ENCODE measurements at regions not wholly inside any gene's neighbourhood (a gene's known extent, or its start where the extent isn't known, plus 50 kb on each side); places are given as distances from the start of the nearest gene placed in this dataset.
"Not testable (repeated sequence)": the region's sequence is repeated elsewhere in the genome, so short reads cannot be mapped to it uniquely, and the experiment has no call there.

DNA sequence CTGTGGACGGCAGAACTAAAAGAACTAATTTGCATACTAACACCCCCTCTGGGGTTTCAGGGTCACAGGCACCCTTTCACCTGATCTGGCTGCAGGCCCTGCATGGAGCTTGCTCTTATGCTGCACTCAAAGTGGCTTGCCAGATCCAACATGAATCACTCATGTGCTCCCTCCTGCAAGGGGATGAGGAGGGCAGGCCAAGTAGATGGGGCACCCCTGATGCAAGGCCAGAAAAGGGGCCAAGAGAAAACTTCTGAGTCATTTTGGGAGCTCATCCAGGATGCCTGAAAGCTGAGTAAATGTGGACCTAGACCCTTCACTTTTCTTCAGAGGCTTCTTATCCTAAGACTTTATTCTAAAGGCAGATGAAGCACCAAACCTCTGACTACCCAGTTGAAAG, 558.5 kb upstream of the PTGER4 start:
- no peak for DNase-seq

DNA sequence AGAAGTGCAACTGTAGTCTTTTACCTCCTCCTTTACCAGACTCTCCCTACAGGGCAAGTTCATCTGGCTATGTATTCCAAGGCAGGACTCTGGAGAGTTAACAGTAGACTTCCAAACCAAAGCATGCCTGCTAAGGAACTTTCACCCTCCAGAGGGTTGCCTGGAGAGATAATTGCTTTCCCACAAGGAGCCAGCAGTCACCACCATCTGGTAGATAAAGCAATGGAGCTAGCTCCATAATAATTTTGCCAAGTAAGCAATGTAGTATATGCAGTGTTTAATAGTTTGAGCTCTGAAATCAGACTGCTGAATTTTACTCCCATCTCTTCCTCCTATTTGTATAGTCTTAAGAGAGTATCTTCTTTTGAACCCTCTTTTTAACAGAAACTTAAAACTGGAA, 566.8 kb upstream of the PTGER4 start:
- DNase-seq = peak; percentile 16

DNA sequence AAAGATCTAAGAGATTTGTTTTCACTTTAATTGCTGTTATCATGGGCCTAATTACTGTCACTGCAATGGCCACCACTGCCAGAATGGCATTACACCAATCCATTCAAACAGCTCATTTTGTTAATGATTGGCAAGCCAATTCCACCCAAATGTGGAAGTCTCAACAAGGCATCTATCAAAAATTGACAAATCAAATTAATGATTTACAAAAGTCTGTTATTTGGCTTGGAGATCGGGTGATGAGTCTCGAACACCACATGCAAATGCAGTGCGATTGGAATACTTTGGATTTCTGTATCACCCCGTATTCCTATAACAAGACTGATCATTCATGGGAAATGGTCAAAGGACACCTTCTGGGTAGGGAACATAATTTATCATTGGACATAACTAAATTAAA, 568.7 kb upstream of the PTGER4 start:
- DNase-seq = not testable (repeated sequence)

DNA sequence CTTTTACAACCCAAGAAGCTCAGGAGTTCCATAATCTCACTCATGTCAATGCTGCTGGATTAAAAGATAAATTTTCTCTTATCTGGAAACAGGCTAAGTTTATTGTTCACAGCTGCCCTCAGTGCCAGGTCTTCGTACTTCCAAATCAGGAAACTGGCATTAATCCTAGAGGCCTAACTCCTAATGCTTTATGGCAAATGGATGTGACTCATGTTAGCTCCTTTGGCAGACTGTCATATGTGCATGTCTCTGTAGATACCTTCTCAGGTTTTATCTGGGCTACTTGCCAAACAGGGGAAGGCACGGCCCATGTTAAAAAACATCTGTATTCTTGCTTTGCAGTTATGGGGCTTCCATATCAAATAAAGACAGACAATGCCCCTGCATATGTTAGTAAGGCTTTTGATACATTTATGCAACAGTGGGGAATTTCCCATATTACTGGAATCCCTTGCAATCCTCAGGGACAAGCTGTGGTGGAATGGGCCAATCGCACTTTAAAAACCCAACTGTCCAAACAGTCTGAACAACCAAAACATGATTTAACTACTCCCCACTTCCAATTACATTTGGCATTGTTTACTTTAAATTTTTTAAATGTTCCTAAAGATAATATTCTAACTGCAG, 570.8 kb upstream of the PTGER4 start:
- DNase-seq = peak; percentile 58

DNA sequence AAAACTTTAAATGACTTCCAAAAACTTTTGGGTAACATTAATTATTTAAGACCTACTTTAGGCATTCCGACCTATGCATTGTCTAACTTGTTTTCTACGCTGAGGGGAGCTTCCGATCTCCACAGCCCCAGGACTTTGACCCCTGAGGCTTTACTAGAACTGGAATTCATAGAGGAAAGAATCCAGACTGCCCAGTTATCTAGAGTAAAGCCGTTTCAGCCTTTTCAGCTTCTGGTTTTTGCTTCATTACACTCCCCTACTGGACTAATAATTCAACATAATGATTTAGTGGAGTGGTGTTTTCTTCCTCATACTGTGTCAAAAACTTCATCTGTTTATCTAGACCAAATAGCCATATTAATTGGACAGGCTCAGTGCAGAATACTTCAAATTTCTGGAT, 571.9 kb upstream of the PTGER4 start:
- not testable (repeated sequence) for DNase-seq

DNA sequence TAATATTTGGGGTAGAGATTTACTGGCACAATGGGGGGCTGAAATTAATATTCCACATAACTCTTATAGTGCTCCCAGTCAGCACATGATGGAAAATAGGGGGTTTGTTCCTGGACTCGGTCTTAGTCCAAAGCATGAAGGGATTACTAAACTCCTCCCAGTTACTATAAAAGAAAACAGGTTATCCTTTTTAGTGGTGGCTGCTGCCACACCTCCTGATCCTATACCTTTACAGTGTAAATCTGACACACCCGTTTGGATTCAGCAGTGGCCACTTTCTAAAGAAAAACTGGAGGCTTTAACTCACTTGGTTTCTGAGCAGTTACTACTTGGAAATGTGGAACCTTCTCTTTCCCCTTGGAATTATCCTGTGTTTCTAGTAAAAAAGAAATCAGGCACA, 572.9 kb upstream of the PTGER4 start:
- no peak for DNase-seq

DNA sequence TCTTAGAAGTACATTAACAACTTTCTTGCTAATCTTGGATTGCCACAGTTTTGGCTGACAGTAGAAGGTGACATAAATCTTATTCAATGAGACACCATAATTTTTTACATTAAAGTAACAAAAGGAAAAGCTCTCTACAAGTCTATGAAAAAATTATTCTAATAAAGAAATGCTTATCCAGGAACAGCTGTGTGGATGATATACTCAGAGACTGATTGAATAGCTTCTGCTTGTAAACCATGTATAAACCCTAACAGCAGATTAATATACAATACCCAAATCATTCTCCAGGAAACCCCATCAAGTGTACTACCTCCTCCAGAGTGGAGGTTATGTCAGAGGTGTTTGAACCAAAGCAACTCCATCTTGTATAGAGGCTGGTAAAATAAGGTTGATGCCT, 581.4 kb upstream of the PTGER4 start:
- DNase-seq = no peak

DNA sequence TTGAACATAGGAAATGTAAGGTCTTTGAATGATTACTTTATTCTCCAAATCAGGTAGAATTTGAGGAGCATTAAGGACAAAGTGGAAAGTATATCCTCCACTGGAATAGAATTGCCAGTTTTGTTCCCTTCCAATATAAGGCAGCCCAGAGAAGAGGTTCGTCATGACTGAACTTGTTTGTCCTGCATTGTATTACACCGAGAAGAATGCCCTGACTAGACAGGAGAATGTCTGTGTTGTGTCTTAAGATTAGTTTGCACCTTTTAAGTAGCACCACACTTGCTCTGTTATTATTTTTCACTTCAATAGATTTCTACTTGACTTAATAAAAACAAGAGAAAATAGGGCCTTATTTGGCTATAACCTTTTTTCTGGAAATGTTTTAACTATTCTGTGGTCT, 586.2 kb upstream of the PTGER4 start:
- no peak for DNase-seq

DNA sequence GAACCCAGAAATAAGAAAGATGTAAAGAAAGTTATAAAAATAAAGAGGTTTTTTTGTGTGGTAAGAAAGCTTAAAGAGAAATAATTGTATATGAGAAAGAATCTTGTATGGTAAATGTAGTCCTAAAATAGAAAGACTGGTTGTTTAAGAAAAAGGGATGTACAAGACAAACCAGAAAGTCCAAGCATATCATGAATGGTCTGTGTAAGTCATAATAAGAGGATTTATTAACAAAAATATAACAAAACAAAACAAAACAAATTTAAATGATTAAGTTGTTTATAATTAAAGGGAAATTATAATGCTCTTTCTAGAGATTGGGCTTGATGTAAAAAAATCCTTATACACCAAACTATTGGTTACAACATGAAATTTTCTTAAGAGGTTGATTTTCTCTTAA, 590.4 kb upstream of the PTGER4 start:
- DNase-seq = no peak

DNA sequence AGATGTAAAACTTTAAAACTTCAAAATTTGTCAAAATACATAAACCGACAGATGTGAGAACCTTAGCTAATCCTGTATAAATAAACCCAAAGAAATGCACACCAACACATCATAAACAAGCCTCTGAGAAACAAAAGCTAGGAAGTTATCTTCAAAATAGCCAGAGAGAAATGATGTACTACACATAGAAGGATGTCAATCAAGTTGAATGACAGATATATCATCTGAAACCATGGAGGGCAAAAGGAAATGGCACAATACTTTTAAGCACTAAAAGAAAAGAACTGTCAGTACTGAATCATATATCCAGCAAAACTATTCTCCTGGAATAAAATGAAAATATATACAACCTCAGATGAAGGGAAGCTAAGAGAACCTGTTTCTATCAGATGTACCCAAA, 595.1 kb upstream of the PTGER4 start:
- no peak for DNase-seq

DNA sequence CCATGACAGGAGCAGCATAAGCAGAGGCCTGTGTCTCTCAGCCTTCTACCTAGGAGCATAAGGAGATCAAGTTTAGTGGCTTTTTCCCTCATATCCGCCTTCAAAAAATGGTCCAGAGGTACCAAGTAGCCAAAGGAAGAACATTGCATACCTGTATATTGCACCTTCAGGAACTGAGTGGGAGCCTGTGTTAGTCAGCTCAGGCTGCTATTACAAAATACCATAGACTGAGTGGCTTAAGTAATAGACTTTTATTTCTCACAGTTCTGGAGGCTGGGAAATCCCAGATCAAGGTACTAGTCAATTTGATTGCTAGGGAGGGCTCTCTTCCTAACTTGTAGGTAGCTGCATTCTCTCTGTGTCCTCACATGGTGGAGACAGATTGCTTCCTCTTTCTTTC, 597.4 kb upstream of the PTGER4 start:
- DNase-seq = peak; percentile 19

DNA sequence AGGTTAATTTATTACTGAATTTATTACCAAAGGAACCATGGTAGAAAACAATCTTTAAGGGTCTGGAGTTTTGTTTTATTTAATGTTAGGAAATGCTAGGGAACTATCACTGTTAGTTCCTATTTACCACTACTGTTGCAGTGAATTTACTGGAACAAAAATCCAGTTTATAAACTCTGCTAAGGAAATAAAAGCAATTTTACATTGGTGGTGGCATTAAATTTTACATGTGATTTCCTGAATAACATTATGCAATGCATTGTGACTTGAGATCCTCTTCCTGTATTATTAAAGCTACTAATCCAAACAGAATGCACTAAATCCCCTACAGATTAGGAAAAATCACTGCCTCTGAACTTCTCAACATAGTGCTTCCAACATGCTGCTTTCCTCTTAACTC, 599.5 kb upstream of the PTGER4 start:
- DNase-seq = no peak

DNA sequence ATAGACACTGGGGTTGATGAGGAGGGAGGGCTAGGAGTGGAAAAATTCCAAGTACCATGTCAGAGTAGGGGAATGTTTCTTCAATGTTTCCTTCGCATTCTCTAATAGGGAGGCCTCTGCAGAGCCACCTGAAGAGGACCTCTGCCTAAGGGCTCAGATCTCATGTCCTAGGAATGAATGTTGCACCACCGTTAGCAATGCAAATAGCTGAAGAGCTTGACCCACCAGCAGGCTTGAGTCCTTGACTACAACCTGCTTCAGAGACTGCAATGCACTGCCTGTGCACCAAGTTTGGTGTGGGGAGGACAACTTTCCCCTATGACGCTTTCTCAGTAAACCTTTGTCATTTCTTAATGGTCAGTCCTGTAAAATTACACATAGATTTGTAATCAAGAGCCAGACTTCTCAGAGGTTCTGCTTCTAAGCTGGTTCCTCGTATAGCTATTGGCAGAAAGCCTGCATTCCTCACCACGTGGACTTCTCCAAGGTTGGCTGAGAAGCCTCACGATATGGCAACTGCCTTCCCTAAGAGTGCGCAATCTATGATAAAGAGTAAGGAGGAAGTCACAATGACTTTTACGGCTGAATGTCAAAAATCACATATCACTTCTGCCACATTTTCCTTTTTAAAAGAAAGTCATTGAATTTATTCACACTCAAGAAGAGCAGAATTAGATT, 600.7 kb upstream of the PTGER4 start:
- DNase-seq = no peak

DNA sequence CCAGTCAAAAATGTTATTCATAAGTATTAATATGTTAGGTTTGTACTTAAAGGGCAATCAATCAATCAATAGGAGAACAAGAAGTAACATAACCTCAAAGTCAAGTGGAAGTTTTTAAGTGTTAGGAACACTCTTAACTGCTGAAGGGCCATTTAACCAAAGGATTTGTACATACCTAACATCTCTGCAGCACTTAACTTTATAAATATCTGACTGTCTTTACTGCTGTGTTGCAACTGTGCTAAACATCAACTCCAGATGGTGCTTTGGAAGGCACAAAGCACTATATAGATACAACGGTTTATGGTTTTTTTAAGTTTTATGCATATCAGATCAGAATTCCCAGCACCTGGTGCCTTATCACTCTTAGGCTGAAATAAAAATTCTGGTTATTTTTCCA, 604.9 kb upstream of the PTGER4 start:
- no peak for DNase-seq

DNA sequence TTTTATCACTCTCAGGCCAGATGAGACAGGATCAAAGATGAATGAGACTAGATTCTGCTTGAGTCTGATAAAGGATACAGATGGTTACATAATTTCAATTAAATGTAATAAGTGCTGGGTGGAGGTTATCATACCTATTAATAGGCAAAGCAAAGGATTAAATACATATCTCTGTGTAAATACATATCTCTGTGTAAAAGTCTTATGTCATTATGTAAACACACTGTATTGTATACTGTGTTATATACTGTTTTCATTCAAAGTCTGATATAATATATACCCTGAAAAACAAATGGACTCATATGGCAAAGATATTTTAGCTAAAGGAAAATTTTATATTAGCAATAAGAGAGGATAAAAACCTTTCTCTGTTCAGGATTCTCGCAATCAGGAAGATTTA, 605.8 kb upstream of the PTGER4 start:
- DNase-seq = no peak

DNA sequence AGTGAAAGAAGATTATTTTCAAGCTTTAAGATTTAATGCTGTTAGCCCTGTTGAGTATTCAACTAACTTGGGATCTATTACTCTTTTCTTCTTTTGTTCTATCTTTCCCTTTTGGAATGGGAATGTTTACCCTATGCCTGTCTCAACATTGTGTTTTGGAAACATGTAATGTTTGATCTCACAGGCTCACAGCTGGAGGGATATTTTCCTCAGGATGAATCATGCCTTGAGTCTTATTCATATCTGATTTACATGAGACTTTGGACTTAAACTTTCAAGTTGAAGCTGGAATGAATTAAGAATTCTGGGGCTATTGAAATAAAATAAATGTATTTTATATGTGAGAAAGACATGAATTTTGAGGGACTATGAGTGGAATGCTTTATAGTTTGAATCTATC, 607.8 kb upstream of the PTGER4 start:
- DNase-seq = peak; percentile 40

DNA sequence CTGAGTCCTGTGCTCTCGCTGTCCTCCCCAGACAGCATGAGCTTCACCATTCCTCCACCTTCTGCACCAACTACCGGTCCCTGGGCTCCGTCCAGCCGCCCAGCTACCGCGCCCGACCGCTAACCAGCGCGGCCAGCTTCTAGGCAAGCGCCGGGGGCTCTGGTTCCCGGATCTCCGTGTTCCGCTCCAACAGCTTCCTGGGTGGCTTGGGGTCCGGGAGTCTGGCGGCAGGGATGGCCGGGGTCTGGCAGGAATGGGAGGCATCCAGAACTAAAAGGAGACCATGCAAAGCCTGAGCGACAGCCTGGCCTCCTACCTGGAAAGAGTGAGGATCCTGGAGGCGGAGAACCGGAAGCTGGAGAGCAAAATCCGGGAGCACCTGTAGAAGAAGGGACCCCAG, 613.1 kb upstream of the PTGER4 start:
- DNase-seq = no peak

DNA sequence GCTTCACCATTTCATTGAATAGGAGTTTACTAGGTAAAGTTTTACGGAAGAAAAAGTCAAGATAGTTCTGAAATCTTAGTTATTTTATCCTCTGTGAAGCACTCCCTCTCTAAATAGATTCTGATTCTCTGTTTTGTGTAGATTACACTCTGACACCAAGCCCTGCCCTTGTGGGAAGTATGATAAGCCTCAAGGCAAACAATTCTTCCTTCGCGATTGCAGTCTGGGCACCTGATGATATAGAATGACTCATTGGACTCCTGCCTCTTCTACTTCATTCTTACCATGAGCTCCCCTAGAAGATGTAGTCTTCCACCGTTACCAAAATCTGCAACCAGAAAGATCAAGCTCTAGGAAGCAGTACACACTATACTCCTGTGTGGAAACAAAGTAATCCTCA, 626.9 kb upstream of the PTGER4 start:
- peak; percentile 79 for DNase-seq

DNA sequence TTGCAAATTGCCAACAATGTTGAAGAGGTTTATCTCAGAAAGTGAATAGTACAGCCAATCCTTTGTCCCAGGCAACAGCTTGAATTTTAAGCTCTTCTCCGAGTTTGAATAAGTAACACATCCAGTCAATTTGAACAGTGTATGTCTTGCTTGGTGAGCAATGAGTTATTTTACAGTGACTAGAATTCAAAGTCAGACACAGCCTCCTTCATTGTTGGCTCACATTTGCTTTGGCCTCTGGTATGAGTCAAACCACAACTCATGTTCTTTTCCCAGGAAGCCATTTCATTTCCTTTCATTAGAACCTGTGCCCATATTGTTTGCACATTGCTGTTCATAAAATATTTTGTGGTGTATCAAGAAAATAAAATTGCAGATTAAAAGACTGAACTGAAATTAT, 622.0 kb upstream of the DAB2 start:
- DNase-seq = peak; percentile 64

DNA sequence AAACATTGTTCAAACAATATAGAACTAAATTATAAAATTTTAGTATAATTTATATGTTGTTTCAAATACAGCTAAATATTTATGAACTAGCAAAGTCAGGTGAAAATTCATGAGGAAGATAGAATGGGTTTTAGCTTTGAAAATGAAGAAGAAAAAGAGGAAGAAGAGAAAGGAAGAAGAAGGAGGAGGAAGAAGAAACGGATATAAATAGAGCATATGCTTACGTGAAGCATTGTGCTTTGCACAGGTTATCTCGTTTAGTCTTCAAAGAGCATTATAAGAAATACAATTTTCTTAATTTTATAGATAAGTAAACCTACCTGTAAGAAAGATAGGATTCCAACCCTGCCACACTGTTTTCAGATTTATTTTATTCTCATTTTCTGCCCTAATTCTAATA, 620.6 kb upstream of the DAB2 start:
- no peak for DNase-seq

DNA sequence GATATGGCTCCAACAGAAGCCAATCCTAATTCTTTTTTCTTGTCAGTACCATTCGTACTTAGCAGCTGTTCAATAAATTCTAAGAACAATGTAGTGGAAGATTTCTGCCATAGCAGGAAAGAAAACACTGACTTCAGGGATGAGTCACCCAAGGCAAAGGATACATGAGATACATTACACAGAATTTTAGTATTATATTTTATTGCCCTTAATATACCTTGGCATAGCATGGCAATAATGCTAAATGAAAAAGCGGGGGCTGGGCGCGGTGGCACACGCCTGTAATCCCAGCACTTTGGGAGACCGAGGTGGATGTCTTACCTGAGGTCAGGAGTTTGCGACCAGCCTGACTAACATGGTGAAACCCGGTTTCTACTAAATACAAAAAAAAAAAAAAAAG, 619.1 kb upstream of the DAB2 start:
- no peak for DNase-seq

DNA sequence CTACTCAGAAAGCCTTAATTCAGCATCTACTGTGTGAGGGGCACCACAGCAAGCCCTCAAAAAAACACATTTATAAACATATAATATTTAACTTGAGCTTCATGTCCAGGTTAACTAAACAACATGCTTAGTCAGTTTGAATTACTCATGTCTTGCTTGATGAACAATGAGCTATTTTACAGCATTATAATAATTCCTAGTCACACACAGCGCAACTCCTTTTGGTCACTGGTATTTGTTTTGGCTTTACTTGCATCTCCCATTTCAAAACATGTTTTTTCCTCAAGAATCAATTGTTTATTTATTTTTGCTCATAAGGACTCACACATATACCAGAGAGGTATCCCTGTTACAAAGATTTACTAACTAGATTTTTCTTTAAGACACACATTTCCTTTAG, 616.7 kb upstream of the DAB2 start:
- no peak for DNase-seq

DNA sequence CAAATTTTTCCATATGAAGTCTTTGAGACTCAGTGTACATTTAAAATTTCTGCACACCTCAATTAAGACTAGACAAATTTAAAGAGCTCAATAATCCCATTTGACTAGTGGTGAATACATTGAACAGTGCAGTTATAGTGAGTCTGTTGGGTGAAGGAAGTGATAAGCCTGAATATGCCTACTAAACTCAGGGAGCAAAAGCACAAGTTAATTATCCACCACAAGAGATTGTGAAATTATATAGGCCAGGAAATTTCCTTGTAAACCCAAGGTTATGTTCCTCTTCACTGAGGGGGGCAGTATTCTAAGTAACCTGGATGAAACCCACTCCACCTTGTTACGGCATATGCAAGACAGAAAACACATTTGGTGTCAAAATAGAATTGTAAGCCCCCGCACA, 612.9 kb upstream of the DAB2 start:
- no peak for DNase-seq

DNA sequence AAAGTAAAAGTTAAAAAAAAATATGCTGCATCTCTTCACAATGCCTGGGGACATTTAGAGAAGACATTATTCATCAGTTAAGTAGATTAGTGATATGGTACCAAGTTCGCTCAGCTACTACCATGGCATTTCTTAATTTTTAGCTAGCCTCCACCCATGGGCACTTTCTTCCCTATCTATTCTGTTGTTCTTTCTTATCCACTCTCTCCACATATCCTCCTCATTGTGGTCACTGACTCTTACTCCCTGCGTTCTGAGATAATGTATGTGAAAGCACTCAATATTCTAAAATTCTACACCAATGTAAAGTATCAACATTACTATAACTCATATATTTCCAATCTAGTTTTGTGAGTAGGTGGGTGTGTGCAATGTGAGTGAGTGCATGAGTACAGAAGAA, 609.7 kb upstream of the DAB2 start:
- DNase-seq = no peak

DNA sequence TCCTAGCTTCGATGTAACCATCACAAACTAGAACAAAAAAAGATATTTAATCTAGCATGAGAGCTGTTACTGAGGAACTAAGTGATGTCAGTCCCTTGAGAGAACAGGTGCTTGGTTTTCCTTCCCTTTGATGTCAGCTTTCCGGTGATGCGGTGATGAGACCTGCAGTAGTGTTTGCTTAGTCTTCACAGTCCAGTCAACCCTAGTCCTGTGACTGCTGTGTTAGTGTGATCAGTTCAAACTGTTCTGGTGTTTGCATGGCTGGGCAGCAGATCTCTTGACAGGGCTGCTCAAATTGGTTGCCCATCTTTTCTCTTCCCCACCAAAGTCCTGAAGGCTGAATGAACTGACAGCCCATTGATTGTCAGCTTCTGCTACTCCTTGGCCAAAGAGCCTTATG, 608.6 kb upstream of the DAB2 start:
- DNase-seq = no peak

All from NCI-H226 (cell line).